Thymus (tissue), 11 donors: ENCODE measurements at regions not wholly inside any gene's neighbourhood (a gene's known extent, or its start where the extent isn't known, plus 50 kb on each side); places are given as distances from the start of the nearest gene placed in this dataset.
A peak's percentile ranks its signal among the peaks of the same experiment; 100 is the strongest.

Experiments
- DNase-seq, 9 donors: peaks; one replicate each; pipeline ENCODE4 v3.0.0-alpha.2; 2013; ENCODE audit warnings: low spot score in 9 of 9, low read depth in 6 of 9, missing footprints in 1 of 9
- H3K27ac ChIP-seq, 2 donors: one replicate each; pipeline ENCODE4 v1.5.1; 2013; ENCODE audit warnings: control low read depth in 1 of 2, low read depth in 1 of 2, low read length in 1 of 2, mild to moderate bottlenecking in 1 of 2, moderate library complexity in 1 of 2
- H3K27me3 ChIP-seq, 2 donors: one replicate each; pipeline ENCODE4 v1.5.1; 2013; ENCODE audit warnings: low read length in 1 of 2; ENCODE audit not compliant: control insufficient read depth in 2 of 2, insufficient read depth in 1 of 2
- H3K36me3 ChIP-seq, 2 donors: one replicate each; pipeline ENCODE4 v1.5.1; 2013; ENCODE audit warnings: low read length in 1 of 2, mild to moderate bottlenecking in 1 of 2, moderate library complexity in 1 of 2; ENCODE audit not compliant: control insufficient read depth in 2 of 2, insufficient read depth in 2 of 2
- H3K4me1 ChIP-seq, 2 donors: one replicate each; pipeline ENCODE4 v1.5.1; 2013; ENCODE audit warnings: low read length in 2 of 2; ENCODE audit not compliant: control insufficient read depth in 2 of 2, insufficient read depth in 2 of 2
- H3K4me3 ChIP-seq, 2 donors: one replicate each; pipeline ENCODE4 v1.5.1; 2013; ENCODE audit warnings: low read length in 2 of 2, control low read depth in 1 of 2, mild to moderate bottlenecking in 1 of 2
- H3K9me3 ChIP-seq, 2 donors: one replicate each; pipeline ENCODE4 v1.5.1; 2013; ENCODE audit warnings: low read length in 1 of 2, mild to moderate bottlenecking in 1 of 2; ENCODE audit not compliant: control insufficient read depth in 2 of 2, insufficient read depth in 1 of 2
- WGBS: extraction: QIAGEN DNeasy Blood & Tissue Kit; methylation state at CpG from one replicate; pipeline ENCODE4 v1.1.7; 2013; 5-methylcytosine and 5-hydroxymethylcytosine counted together
- donor health status: healthy.

DNA sequence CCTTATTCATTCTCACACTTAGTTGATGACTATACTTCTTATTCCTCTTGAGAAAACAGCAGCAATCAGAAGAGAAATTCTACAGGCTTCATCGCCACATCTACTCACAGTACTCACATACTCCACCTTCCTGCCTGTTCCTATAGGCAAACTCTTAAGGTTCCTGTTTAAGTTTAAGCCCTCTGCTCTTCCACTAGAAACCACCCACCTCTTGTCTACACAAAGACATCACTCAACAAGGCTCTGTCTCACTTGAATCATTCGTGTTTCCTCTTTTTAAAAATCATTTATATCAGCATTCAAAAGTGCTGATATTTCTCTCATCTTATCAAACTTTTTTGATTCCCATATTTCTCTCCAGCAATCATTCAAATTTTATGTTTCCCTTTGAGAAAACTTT is 85.5 kb upstream of the ADO start:
- no peaks in the 10 kb centered on the region for H3K36me3 ChIP-seq
- no peak overlapping the region for H3K27ac ChIP-seq
- H3K4me3 ChIP-seq, result no peak overlapping the region
- H3K4me1 ChIP-seq, result no peaks in the 10 kb centered on the region
- whole genome bisulfite sequencing, result 80% methylated on average over 2 of the region's 2 CpGs
- DNase-seq, result no peak
- H3K9me3 ChIP-seq, result no peaks in the 10 kb centered on the region
- H3K27me3 ChIP-seq, result no peaks in the 10 kb centered on the region

DNA sequence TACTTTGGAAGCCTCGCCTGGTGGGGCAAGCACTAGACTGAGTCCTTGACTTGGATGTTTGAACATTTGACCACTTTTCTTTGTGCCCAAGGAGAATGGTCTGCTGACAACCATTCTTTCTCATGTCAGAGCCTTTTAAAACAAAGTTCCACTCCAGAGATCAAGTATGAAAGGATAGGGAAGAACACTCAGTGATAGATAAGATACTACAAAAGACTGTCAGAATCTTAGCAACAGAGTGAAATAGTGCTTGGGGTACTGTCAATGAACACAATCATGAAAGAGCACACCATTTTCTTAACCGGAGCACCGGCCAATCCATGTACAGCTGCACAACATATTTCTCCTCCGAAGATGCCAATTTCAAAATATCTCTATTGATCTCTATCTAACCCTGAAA is 82.8 kb upstream of the ADO start:
- H3K36me3 ChIP-seq, result no peaks in the 10 kb centered on the region
- H3K4me3 ChIP-seq, result no peak overlapping the region
- no peaks in the 10 kb centered on the region for H3K27me3 ChIP-seq
- H3K27ac ChIP-seq, result no peak overlapping the region
- WGBS, result 96% methylated on average over 4 of the region's 4 CpGs
- DNase-seq, result no peak
- H3K9me3 ChIP-seq, result no peaks in the 10 kb centered on the region
- no peaks in the 10 kb centered on the region for H3K4me1 ChIP-seq

DNA sequence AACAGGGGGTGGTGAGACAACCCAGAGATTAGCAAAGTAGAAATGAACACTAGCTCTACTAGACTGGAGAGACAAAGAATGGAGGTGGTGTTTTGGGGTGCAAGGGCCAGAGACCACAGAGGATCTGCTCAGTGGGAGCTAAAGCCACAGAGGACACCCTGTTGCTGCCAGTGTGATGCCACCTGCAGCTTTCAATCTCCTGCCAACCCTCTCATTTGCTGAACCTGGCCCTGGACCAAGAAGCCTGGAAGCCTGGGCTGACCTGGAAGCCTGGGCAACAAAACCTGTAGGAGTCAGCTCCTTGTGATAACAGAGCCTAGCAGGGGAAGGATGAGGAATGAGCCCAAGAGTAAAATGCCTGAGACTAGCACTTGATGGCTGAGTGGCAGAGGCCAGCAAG is 81.1 kb upstream of the ADO start:
- H3K36me3 ChIP-seq, result no peaks in the 10 kb centered on the region
- no peaks in the 10 kb centered on the region for H3K4me1 ChIP-seq
- H3K27ac ChIP-seq, result no peak overlapping the region
- no peaks in the 10 kb centered on the region for H3K9me3 ChIP-seq
- DNase-seq, result no peak
- H3K27me3 ChIP-seq, result no peaks in the 10 kb centered on the region
- no peak overlapping the region for H3K4me3 ChIP-seq

DNA sequence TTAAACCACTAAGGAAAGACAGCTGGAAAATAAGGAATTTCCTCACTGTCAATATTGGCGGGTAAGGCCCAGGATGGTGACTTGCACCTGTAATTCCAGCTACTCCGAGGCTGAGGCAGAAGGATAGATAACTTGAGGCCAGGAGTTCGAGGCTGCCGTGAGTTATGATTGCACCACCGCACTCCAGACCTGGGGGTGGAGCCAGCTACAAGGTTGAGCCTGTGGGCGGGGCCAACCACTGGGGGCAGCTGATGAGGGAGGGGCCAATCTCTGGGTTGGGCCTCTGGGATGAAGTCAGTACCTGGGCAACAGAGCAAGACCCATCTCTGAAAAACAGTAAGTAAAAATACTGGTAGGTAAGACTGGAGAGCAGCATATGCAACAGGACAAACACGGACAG is 80.1 kb upstream of the ADO start:
- Histone ChIP-seq H3K9me3 (no peaks in the 10 kb centered on the region), H3K27me3 (no peaks in the 10 kb centered on the region), H3K4me3 (no peak overlapping the region), H3K4me1 (no peaks in the 10 kb centered on the region), H3K27ac (no peak overlapping the region), H3K36me3 (no peaks in the 10 kb centered on the region)
- DNase-seq, result no peak
- 97% methylated on average over 7 of the region's 7 CpGs for WGBS

DNA sequence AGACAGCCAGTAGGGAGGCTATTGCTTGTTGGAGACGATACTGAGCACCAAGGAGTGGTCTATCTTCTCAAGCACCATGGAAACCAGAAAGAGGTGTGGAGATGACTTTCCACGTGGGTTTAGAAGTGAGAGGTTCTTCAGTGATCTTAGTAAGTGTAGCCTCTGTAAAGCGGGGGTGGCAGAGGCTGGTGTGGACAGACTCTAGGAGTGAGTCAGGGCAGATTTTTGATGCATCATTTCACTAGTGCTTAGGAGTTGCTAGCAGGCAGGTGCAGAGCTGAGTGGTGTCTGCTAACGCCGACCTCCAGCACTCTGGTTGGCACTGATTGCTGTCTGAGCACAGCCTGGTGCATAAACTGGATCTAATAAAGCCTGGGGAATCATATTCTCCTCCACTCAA is 78.4 kb upstream of the ADO start:
- H3K4me3 ChIP-seq, result no peak overlapping the region
- no peak for DNase-seq
- WGBS, result 94% methylated on average over 5 of the region's 5 CpGs
- no peaks in the 10 kb centered on the region for H3K27me3 ChIP-seq
- no peaks in the 10 kb centered on the region for H3K4me1 ChIP-seq
- H3K9me3 ChIP-seq, result no peaks in the 10 kb centered on the region
- no peaks in the 10 kb centered on the region for H3K36me3 ChIP-seq
- H3K27ac ChIP-seq, result no peak overlapping the region

DNA sequence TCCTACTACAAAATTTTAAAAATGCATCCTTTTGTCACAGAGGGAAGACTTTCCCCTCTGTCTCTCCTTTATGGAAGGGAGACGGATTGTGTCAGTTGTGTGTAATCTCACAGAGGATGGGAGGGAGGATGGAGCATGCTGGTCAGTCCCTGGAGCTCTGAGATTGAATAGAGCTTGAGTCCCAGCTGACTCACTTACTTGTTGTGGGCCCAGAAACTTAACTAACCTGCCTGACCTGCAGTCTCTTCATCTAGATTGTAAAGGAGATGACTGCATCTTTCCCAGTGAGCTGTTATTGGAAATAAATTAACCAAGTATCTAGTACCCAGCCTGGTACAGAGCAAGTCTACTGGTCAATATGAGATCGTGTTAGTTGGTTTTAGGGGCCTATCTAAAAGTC is 77.9 kb upstream of the ADO start:
- no peak for DNase-seq
- H3K27me3 ChIP-seq, result no peaks in the 10 kb centered on the region
- H3K4me1 ChIP-seq, result no peaks in the 10 kb centered on the region
- no peaks in the 10 kb centered on the region for H3K9me3 ChIP-seq
- no peak overlapping the region for H3K4me3 ChIP-seq
- H3K36me3 ChIP-seq, result no peaks in the 10 kb centered on the region
- no peak overlapping the region for H3K27ac ChIP-seq
- 94% methylated on average over 2 of the region's 2 CpGs for WGBS

DNA sequence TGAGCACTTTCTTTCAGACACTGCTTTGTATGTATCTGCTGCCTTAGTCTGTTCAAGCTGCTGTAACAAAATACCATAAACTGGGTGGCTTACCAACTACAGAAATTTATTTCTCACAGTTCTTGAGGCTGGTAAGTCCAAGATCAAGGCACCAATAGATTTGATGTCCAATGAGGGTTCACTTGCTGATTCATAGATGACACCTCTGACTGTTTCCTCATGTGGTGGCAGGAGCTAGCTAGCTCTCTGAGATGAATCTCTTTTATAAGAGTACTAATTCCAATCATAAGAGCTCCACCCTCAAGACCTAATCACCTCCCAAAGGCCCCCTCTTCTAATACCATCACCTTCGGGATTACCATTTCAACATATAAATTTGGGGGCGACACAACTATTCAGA is 76.6 kb upstream of the ADO start:
- no peaks in the 10 kb centered on the region for H3K27me3 ChIP-seq
- 97% methylated on average over 2 of the region's 2 CpGs for WGBS
- DNase-seq, result no peak
- no peaks in the 10 kb centered on the region for H3K4me1 ChIP-seq
- H3K4me3 ChIP-seq, result no peak overlapping the region
- no peaks in the 10 kb centered on the region for H3K9me3 ChIP-seq
- H3K36me3 ChIP-seq, result no peaks in the 10 kb centered on the region
- H3K27ac ChIP-seq, result no peak overlapping the region

DNA sequence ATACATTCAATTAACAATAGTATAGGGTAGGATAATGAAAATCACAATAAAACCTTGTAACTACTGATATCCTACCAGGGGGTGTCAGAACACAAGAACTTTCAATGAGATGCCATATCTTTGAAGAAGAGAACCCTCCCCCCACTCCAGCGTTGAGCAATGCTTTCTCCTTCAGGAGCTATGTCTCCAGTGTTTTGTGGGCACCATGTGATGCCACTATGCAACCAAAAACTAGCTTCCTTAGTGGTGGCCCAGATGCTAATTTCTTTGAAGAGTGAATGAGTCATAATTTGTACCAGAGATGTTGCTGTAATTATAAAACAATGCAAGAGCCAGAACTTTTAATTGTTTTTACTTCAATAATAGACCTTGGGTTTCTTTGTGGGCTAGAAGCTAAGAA is 76.0 kb upstream of the ADO start:
- Histone ChIP-seq H3K27ac (no peak overlapping the region), H3K27me3 (no peaks in the 10 kb centered on the region), H3K9me3 (no peaks in the 10 kb centered on the region), H3K4me1 (no peaks in the 10 kb centered on the region), H3K36me3 (no peaks in the 10 kb centered on the region), H3K4me3 (no peak overlapping the region)
- 87% methylated on average over 1 of the region's 1 CpG for WGBS
- DNase-seq, result no peak

DNA sequence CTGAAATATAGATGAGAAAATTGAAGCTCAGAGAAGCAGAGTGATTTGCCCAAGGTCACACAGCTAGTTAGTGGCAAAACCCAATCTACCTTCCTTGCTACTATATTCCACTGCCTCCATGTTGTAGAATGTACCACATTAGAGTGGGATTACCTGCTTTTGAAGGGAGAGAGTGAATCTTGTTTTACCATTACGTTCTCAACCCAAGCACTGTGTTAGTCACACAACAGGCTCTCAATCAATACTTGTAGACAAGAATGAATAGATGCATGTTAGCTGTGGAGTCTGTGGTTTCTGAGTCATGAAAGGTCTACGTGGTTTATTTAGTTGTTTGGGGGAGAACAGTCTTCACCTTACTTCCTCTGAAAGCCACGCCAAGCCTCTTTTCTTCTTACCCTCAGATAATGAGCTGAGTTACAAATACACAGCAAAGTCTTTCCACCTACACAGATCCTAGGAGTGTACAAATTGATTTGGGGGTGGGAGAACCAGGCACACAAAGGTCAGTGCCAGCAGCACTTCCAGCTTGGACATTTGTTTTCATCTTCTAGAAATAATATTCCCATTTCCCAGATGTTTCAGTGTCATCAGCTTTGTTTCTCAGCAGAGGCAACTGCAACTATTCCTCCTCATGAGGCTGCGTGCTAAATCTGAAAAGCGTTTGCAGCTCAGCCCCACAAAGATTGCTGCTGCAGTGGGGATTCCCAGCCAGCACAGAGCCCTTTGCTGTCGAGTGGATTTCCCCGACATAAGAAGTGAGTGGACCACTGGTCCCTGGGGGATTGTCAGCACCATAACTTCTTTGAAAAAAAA is 71.5 kb upstream of the ADO start:
- Histone ChIP-seq H3K4me3 (no peak overlapping the region), H3K4me1 (peaks cover 5 to 10% of the 10 kb centered on the region in 2 donors), H3K9me3 (no peaks in the 10 kb centered on the region), H3K27me3 (no peaks in the 10 kb centered on the region), H3K27ac (peak overlapping the region; percentile 14 to 15), H3K36me3 (no peaks in the 10 kb centered on the region)
- peak in 8 of 9 donors; percentile 19 to 80 (median 56) for DNase-seq
- WGBS, result 53% methylated on average over 7 of the region's 7 CpGs
